HepG2 (cell line): ENCODE measurements at regions not wholly inside any gene's neighbourhood (a gene's known extent, or its start where the extent isn't known, plus 50 kb on each side); places are given as distances from the start of the nearest gene placed in this dataset.

Source experiments
- ATAC-seq: fragments of 200-7000 bp; cut with Tn5 transposase; 3 replicates; pipeline ENCODE4 v1.9.1; 2020; ENCODE audit warnings: mild to moderate bottlenecking, moderate library complexity
- BruUV-seq: library from RNA; stranded (reverse); fragments of 400-500 nt; replicated peaks from 2 replicates; lab custom pipeline; 2021; lab: Mats Ljungman, UMichigan
- CTCF ChIA-PET: fragments of 300-600 bp; formaldehyde crosslinking; extraction: SDS; loops from one replicate; lab custom pipeline; 2021; ENCODE audit warnings: low total read pairs, inconsistent platforms, low intra/inter-chr PET ratio; lab: Yijun Ruan, JAX
- POLR2A ChIA-PET: fragments of 350-600 bp; sonication (Branson Sonifier 250); formaldehyde crosslinking; loops from one replicate; lab custom pipeline; 2020; ENCODE audit warnings: antibody characterized with exemption, inconsistent platforms; lab: Yijun Ruan, JAX
- DNase-seq: peaks from one replicate; pipeline ENCODE4 v3.0.0-alpha.2; 2015; ENCODE audit warnings: low spot score
- FAIRE-seq: peaks from 3 replicates; lab custom pipeline; 2011; peaks lifted over from hg19 to GRCh38; lab: Jason Lieb, UNC
- H2AFZ ChIP-seq: one replicate; pipeline ENCODE4 v1.6.1; 2011; ENCODE audit warnings: low read length, inconsistent platforms
- H3K27ac ChIP-seq: fragments of 300-600 bp; 3 replicates; pipeline ENCODE4 v1.8.0; 2011; ENCODE audit warnings: mixed run types, mild to moderate bottlenecking, mixed read lengths, low read length, inconsistent platforms; ENCODE audit not compliant: insufficient read depth; ENCODE audit errors: extremely low read length
- H3K27me3 ChIP-seq, 2 experiments: fragments of 200-600 bp in 1 of 2; 2 replicates in 1 of 2; 3 replicates in 1 of 2; pipeline versions ENCODE4 v1.6.0 to v1.8.0; 2011; ENCODE audit warnings: low read length in 2 of 2, mild to moderate bottlenecking in 2 of 2, moderate library complexity in 2 of 2, inconsistent platforms in 1 of 2; ENCODE audit not compliant: insufficient read depth in 2 of 2, control insufficient read depth in 1 of 2
- H3K36me3 ChIP-seq, 2 experiments: fragments of 200-600 bp in 1 of 2; replicated peaks in 1 of 2; 2 replicates in 1 of 2; 3 replicates in 1 of 2; pipeline versions ENCODE4 v1.5.1 to v1.8.0; 2011; ENCODE audit warnings: low read length in 2 of 2, inconsistent platforms in 1 of 2; ENCODE audit not compliant: insufficient read depth in 2 of 2, control insufficient read depth in 1 of 2
- H3K4me1 ChIP-seq: 2 replicates; pipeline ENCODE4 v1.5.1; 2012; ENCODE audit warnings: low read length, inconsistent platforms; ENCODE audit not compliant: insufficient read depth
- H3K4me2 ChIP-seq: 2 replicates; pipeline ENCODE4 v1.6.0; 2011; ENCODE audit warnings: low read depth, low read length, inconsistent platforms
- H3K4me3 ChIP-seq, 3 experiments: fragments of 200-600 bp in 1 of 3; sonication (generic), shearing (Covaris generic) in 1 of 3; replicated peaks in 1 of 3; 2 replicates each; pipeline ENCODE4 v1.5.1; 2011 to 2016; ENCODE audit warnings: low read length in 3 of 3, inconsistent platforms in 2 of 3, low read depth in 2 of 3, mild to moderate bottlenecking in 2 of 3, control low read depth in 1 of 3, mixed read lengths in 1 of 3; ENCODE audit not compliant: insufficient read depth in 1 of 3
- H3K79me2 ChIP-seq: one replicate; pipeline ENCODE4 v1.6.1; 2011; ENCODE audit warnings: low read length, inconsistent platforms; ENCODE audit not compliant: insufficient read depth
- H3K9ac ChIP-seq: 2 replicates; pipeline ENCODE4 v1.6.0; 2011; ENCODE audit warnings: mild to moderate bottlenecking, low read depth, low read length, inconsistent platforms; ENCODE audit not compliant: insufficient read depth
- H3K9me3 ChIP-seq: 2 replicates; pipeline ENCODE4 v1.5.1; 2012; ENCODE audit warnings: mild to moderate bottlenecking, low read length
- H4K20me1 ChIP-seq: 2 replicates; pipeline ENCODE4 v1.6.0; 2011; ENCODE audit warnings: inconsistent platforms, mild to moderate bottlenecking, low read length, moderate library complexity; ENCODE audit not compliant: insufficient read depth
- CBX2 ChIP-seq, 2 experiments: fragments of 200-600 bp in 1 of 2; sonication (generic); formaldehyde crosslinking in 1 of 2; IDR thresholded peaks; 2 replicates each; pipeline versions ENCODE4 v1.7.0 to v1.8.1; 2018 to 2022; ENCODE audit warnings: low read depth in 2 of 2, low read length in 1 of 2, mild to moderate bottlenecking in 1 of 2, missing genetic modification reagents in 1 of 2
- FOXA1 ChIP-seq, 2 experiments: fragments of 450-650 bp in 1 of 2; sonication (generic) in 1 of 2; formaldehyde crosslinking in 1 of 2; IDR thresholded peaks; 2 replicates each; pipeline versions ENCODE4 v1.4.0 to v1.6.1; 2016 to 2020; ENCODE audit warnings: missing genetic modification reagents in 1 of 2
- GZF1 ChIP-seq: sonication (generic); formaldehyde crosslinking; IDR thresholded peaks from 2 replicates; pipeline ENCODE4 v1.5.1; 2020; ENCODE audit warnings: mild to moderate bottlenecking, missing genetic modification reagents
- HNRNPK ChIP-seq: fragments of 200-400 bp; formaldehyde crosslinking; IDR thresholded peaks from 2 replicates; pipeline ENCODE4 v1.6.1; 2018; ENCODE audit warnings: low read length, low read depth, moderate library complexity, mild to moderate bottlenecking; ENCODE audit not compliant: poor library complexity, severe bottlenecking
- KDM2A ChIP-seq: sonication (generic); formaldehyde crosslinking; IDR thresholded peaks from 2 replicates; pipeline ENCODE4 v1.4.0; 2020; ENCODE audit warnings: low read depth, missing genetic modification reagents, borderline replicate concordance
- NFE2 ChIP-seq: sonication (generic); formaldehyde crosslinking; IDR thresholded peaks from 2 replicates; pipeline ENCODE4 v1.4.0; 2020; ENCODE audit warnings: missing genetic modification reagents
- PCBP1 ChIP-seq: fragments of 200-400 bp; formaldehyde crosslinking; IDR thresholded peaks from 2 replicates; pipeline ENCODE4 v1.6.1; 2017; ENCODE audit warnings: mild to moderate bottlenecking, low read depth, low read length, borderline replicate concordance
- WGBS: methylation state at CpG from one replicate; pipeline ENCODE4 v1.1.6; 2017; ENCODE audit warnings: low lambda C conversion rate; 5-methylcytosine and 5-hydroxymethylcytosine counted together
- in situ Hi-C: cut with HindIII; loops from 2 replicates; pipeline ENCODE4 v1.10.0; 2017; ENCODE audit warnings: low pct_unique_long_range_greater_than_20kb; ENCODE audit not compliant: extremely low pct_ligation_motif_present
- intact Hi-C: fragments of 100-400 bp; cut with micrococcal nuclease; formaldehyde crosslinking; loops from one replicate; pipeline ENCODE4 v1.10.0; 2022; ENCODE audit not compliant: unreplicated experiment
- TF ChIP-seq, protein P1 (sequence below): sonication (generic); formaldehyde crosslinking; conservative IDR thresholded peaks from 2 replicates; pipeline ENCODE4 v1.8.0; 2022; ENCODE audit warnings: low read depth, missing genetic modification reagents

DNA sequence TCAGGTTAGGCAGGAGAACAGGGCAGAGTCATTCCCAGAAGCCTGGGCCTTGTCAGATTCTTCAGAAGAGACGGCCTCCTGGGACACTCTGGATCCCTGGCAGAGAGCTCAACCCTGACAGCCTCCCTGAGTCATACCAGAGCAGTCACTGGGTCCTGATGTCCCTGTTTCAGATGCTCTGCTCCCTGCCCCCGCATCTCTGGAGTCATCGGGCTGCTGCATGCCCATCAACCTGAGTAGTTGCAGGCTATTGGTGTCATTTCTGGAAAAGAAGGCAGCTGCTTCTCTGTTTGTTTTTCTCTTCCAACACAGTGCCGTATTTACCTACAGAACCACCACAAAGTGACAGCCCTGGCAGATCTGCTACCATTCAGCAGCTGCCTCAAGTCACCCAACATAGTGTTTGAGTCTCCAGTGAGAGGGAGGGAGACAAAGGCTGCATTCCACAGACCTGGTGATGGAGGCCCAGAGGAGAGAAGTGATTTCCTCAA is 145.1 kb downstream of the B3GNT2 start:
- no peak for DNase-seq
- in situ Hi-C loops, result no loop called here
- H3K9ac ChIP-seq, result no peak overlapping the region
- FAIRE-seq, result no peak
- peaks cover 10% of the 10 kb centered on the region; the same call in 1 of the 2 replicates for H3K4me1 ChIP-seq
- H3K36me3 ChIP-seq, result no peaks in the 10 kb centered on the region
- H3K9me3 ChIP-seq, result no peaks in the 10 kb centered on the region
- H3K27ac ChIP-seq, result no peak overlapping the region
- no peak overlapping the region for H2AFZ ChIP-seq
- ATAC-seq, result peak; percentile 75
- no TSS peak for BruUV-seq
- CTCF ChIA-PET, result no interaction called here
- intact Hi-C loops, result no loop called here
- WGBS, result 3% methylated on average over 4 of the region's 4 CpGs
- no peaks in the 10 kb centered on the region for H4K20me1 ChIP-seq
- TF ChIP-seq FOXA1 (IDR thresholded peaks at IDR 0.05) (no peak), FOXA1 (CRISPR knock-in tag; IDR thresholded peaks at IDR 0.05) (0 out of 2 replicates have a peak, but pooled peaks have one; percentile 9), GZF1 (peak; percentile 91), KDM2A (no peak), NFE2 (no peak)
- H3K79me2 ChIP-seq, result no peaks in the 10 kb centered on the region
- POLR2A ChIA-PET, result no interaction called here
- no peak overlapping the region for H3K4me3 ChIP-seq
- no peak overlapping the region for H3K4me2 ChIP-seq
- H3K27me3 ChIP-seq, result 0 out of 5 replicates have a peak, but pooled peaks cover 0 to 2% of the 10 kb centered on the region in 2 experiments

DNA sequence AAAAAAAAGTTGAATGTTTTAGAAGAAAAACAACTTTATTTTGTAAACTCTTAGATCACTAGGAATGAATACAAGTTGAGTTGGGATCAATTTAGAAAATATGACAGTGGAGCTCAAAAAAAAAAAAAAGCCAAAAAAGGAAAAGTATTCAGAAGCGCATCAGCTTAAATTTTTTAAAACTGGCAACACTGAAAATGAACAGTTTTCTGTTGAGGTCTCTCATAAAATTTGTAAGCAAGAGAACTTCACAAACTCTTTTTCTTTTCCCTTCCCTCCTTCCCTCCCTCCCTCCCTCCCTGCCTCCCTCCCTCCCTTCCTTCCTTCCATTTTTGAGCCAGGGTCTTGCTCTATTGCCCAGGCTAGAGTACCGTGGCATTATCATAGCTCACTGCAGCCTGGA is 143.9 kb downstream of the B3GNT2 start:
- H3K4me1 ChIP-seq, result peaks cover 10% of the 10 kb centered on the region; the same call in 1 of the 2 replicates
- in situ Hi-C loops, result no loop called here
- no peak for ATAC-seq
- BruUV-seq, result no TSS peak
- CTCF ChIA-PET, result interaction anchor here (0.9 kb wide), 1 partner anchor 422 kb away, joined by 3 read pairs; no protein-coding TSS in a partner anchor
- intact Hi-C loops, result no loop called here
- no peak overlapping the region for H3K27ac ChIP-seq
- no peaks in the 10 kb centered on the region for H4K20me1 ChIP-seq
- H3K4me2 ChIP-seq, result no peak overlapping the region
- WGBS, result 87% methylated on average over 2 of the region's 2 CpGs
- POLR2A ChIA-PET, result no interaction called here
- TF ChIP-seq HNRNPK (peak; percentile 97), PCBP1 (0 out of 2 replicates have a peak, but pooled peaks have one; percentile 73), CBX2 (IDR thresholded peaks at IDR 0.05; ENCODE audit: low read depth, low read length) (no peak), CBX2 (CRISPR knock-in tag; IDR thresholded peaks at IDR 0.05; ENCODE audit: low read depth) (no peak)
- TF ChIP-seq, protein P1, sequence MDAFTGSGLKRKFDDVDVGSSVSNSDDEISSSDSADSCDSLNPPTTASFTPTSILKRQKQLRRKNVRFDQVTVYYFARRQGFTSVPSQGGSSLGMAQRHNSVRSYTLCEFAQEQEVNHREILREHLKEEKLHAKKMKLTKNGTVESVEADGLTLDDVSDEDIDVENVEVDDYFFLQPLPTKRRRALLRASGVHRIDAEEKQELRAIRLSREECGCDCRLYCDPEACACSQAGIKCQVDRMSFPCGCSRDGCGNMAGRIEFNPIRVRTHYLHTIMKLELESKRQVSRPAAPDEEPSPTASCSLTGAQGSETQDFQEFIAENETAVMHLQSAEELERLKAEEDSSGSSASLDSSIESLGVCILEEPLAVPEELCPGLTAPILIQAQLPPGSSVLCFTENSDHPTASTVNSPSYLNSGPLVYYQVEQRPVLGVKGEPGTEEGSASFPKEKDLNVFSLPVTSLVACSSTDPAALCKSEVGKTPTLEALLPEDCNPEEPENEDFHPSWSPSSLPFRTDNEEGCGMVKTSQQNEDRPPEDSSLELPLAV (CRISPR knock-in tag), result no peak
- TF ChIP-seq, all 625 proteins: peak for 2
- Histone ChIP-seq H3K27me3 (peaks cover 0 to 8% of the 10 kb centered on the region in 2 experiments; a peak in 1 of 5 replicates), H2AFZ (no peak overlapping the region), H3K79me2 (no peaks in the 10 kb centered on the region), H3K9ac (no peak overlapping the region), H3K36me3 (no peaks in the 10 kb centered on the region), H3K9me3 (no peaks in the 10 kb centered on the region), H3K4me3 (no peak overlapping the region)
- DNase-seq (no peak), FAIRE-seq (no peak)
